Transverse colon (tissue), 3 donors: ENCODE measurements at regions not wholly inside any gene's neighbourhood (a gene's known extent, or its start where the extent isn't known, plus 50 kb on each side); places are given as distances from the start of the nearest gene placed in this dataset.

Experiments
- EP300 ChIP-seq: sonication (generic); formaldehyde crosslinking; IDR thresholded peaks from one replicate; pipeline ENCODE4 v1.6.1; 2017; ENCODE audit warnings: antibody characterized with exemption, low read depth
- POLR2A ChIP-seq: fragments of 450-650 bp; IDR thresholded peaks from one replicate; pipeline ENCODE4 v1.6.1; 2016; ENCODE audit warnings: antibody characterized with exemption, mild to moderate bottlenecking, moderate library complexity
- TF ChIP-seq, protein P1 (sequence below), 5 experiments: fragments of 200-600 bp in 3 of 5; fragments of 450-650 bp in 2 of 5; sonication (generic) in 3 of 5; IDR thresholded peaks; 1 replicate in 2 of 5; 2 replicates in 3 of 5; pipeline ENCODE4 v1.5.1; 2016 to 2017; ENCODE audit warnings: antibody characterized with exemption in 5 of 5, inconsistent platforms in 3 of 5, mild to moderate bottlenecking in 2 of 5, moderate library complexity in 1 of 5

DNA sequence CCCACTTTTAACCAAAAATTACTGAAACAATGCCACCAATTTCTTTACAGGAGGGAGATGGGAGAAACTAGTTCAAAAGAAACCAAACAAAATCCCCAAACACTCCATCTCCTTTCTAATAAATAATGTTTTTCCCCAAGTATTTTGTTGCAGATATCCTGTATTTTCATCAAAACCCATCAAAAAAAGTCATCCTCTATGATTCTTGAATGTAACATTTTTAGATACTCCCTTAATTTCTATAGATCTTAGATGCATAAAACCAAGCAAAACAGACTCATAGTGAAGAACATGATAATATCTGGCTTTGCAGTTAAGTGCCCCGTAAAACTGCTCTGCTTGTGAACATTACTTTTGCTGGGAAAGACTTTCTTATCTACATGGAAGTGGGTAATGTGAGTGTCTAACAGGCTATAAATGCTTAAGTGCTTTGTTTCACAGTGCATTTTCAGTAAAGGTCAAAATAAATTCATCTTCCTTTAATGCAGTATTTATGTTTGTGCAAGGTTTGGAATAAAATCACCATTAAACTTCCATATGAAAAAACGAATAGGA lies 77.3 kb upstream of the TBCA start:
- TF ChIP-seq, protein P1, sequence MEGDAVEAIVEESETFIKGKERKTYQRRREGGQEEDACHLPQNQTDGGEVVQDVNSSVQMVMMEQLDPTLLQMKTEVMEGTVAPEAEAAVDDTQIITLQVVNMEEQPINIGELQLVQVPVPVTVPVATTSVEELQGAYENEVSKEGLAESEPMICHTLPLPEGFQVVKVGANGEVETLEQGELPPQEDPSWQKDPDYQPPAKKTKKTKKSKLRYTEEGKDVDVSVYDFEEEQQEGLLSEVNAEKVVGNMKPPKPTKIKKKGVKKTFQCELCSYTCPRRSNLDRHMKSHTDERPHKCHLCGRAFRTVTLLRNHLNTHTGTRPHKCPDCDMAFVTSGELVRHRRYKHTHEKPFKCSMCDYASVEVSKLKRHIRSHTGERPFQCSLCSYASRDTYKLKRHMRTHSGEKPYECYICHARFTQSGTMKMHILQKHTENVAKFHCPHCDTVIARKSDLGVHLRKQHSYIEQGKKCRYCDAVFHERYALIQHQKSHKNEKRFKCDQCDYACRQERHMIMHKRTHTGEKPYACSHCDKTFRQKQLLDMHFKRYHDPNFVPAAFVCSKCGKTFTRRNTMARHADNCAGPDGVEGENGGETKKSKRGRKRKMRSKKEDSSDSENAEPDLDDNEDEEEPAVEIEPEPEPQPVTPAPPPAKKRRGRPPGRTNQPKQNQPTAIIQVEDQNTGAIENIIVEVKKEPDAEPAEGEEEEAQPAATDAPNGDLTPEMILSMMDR (IDR thresholded peaks at IDR 0.05) = no peak
- TF ChIP-seq EP300 = no peak
- TF ChIP-seq POLR2A = no peak
